Fibroblast of lung (primary cell): ENCODE measurements at regions not wholly inside any gene's neighbourhood (a gene's known extent, or its start where the extent isn't known, plus 50 kb on each side); places are given as distances from the start of the nearest gene placed in this dataset.

Experiments used
- EZH2 ChIP-seq: IDR thresholded peaks from 2 replicates; pipeline ENCODE4 v1.5.1; 2012; ENCODE audit warnings: low read length, control low read depth, mild to moderate bottlenecking; ENCODE audit errors: missing control alignments
- TF ChIP-seq, protein P1 (sequence below), 2 donors: IDR thresholded peaks in 1 of 2; conservative IDR thresholded peaks in 1 of 2; 1 replicate in 1 of 2; 2 replicates in 1 of 2; pipeline ENCODE4 v1.5.1; 2011 to 2012; ENCODE audit warnings: low read length in 2 of 2, control low read depth in 1 of 2, inconsistent platforms in 1 of 2, low read depth in 1 of 2, mild to moderate bottlenecking in 1 of 2

DNA sequence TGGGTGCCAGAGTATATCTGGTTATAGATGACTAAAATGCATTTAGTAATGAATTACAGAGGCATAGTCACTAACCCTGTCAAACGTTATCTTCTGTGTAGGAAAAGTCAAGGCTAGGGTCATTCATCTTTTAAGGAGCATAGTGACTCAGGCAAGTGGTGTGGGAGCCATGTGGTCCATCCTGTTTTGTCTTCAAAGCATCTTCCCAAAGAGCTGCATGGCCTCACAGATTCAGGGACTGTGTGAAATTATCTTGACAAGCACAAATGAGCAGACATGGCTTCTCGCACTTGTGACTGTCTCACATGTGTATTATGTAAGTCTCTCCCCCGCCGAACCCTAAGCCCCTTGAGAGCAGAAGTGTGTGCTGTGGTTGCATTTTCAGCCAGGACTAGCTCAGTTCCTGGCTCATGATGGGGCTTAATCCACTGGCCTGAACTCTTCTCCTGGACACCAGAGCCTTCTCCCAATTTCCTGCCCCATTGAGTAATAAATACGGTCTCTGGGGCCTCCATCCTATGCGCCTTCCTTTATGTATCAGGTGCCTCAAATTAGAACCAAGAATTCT lies 769.1 kb downstream of the QKI start:
- TF ChIP-seq, protein P1, sequence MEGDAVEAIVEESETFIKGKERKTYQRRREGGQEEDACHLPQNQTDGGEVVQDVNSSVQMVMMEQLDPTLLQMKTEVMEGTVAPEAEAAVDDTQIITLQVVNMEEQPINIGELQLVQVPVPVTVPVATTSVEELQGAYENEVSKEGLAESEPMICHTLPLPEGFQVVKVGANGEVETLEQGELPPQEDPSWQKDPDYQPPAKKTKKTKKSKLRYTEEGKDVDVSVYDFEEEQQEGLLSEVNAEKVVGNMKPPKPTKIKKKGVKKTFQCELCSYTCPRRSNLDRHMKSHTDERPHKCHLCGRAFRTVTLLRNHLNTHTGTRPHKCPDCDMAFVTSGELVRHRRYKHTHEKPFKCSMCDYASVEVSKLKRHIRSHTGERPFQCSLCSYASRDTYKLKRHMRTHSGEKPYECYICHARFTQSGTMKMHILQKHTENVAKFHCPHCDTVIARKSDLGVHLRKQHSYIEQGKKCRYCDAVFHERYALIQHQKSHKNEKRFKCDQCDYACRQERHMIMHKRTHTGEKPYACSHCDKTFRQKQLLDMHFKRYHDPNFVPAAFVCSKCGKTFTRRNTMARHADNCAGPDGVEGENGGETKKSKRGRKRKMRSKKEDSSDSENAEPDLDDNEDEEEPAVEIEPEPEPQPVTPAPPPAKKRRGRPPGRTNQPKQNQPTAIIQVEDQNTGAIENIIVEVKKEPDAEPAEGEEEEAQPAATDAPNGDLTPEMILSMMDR (conservative IDR thresholded peaks at IDR 0.05 in 1 of 2, IDR thresholded peaks at IDR 0.05 in 1 of 2; ENCODE audit: low read depth in 1 of 2, low read length in 2 of 2): no peak
- TF ChIP-seq EZH2: no peak
